ENCODE measurements at regions not wholly inside any gene's neighbourhood (a gene's known extent, or its start where the extent isn't known, plus 50 kb on each side); places are given as distances from the start of the nearest gene placed in this dataset.

- DNase-seq, result no peak
Observed at GRCh38 chr1:186735463-186735862, 55.2 kb upstream of the PTGS2 start.

DNA sequence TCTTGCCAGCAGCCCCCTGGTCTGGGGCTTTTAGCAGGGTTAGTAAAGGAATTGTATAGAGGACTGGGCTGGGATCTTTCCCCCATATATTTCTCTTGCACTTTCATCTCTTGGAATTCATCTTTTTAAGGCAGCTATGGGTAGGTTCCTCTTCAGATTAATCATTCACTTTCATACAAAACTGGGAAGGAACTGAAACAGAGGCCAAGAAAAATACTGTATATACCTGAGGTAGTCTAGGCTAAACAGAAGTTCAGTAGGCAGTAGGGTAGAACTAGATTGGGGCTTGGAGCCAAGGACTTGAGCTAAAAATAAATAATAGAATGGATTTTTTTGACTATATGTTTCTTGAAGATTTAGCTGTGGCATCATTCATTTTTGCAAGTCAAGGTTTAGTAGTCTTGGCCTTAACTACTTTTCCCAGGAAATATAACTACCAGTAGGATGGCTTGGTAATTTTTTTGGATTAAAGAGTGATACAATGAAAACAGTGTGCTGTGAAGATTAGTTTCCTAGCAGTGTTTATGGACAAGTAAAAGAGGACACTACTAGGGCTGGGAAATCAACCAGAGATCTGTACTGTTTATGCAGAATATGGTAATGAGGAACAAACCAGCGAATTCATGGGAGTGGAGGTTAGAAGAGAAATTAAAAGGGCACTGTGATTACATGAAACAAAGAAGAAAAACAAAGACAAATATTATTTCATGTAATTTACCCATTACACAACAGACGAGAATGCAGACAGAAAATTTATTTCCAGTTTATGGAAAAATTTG, 50.9 kb upstream of the PTGS2 start:
- DNase-seq, result no peak
